ENCODE measurements at regions not wholly inside any gene's neighbourhood (a gene's known extent, or its start where the extent isn't known, plus 50 kb on each side); places are given as distances from the start of the nearest gene placed in this dataset.
"Not testable (repeated sequence)": the region's sequence is repeated elsewhere in the genome, so short reads cannot be mapped to it uniquely, and the experiment has no call there.

- Histone ChIP-seq H3K4me3 (ENCODE audit: low read depth, low read length) (no peak overlapping the region), H3K36me3 (ENCODE audit: control insufficient read depth, insufficient read depth, low read length) (no peaks in the 10 kb centered on the region), H3K27me3 (ENCODE audit: control insufficient read depth, insufficient read depth, low read length) (no peaks in the 10 kb centered on the region), H3K27ac (ENCODE audit: insufficient read depth, low read length, poor library complexity, severe bottlenecking) (no peak overlapping the region), H3K4me1 (ENCODE audit: control insufficient read depth, insufficient read depth, low read length, poor library complexity, severe bottlenecking) (no peaks in the 10 kb centered on the region), H3K9me3 (ENCODE audit: control insufficient read depth in 2 of 2, low read length in 2 of 2) (peaks cover 0 to 1% of the 10 kb centered on the region in 2 experiments)
- Mint-ChIP-seq H3K27ac (no peak overlapping the region), H3K4me1 (no peaks in the 10 kb centered on the region), H3K9me3 (peaks cover 1 to 16% (median 2%) of the 10 kb centered on the region in 7 donors), H3K27me3 (no peaks in the 10 kb centered on the region), H3K4me3 (no peak overlapping the region), H3K36me3 (no peaks in the 10 kb centered on the region)
- DNase-seq (no peak), ATAC-seq (ENCODE audit: low read depth in 2 of 2) (no peak)
These were observed 1046.6 kb upstream of the USP15 start for GRCh38 chr12:61213646-61214045.

GRCh38 chr12:61220337-61220736 lies 1039.9 kb upstream of the USP15 start:
- Histone ChIP-seq H3K36me3 (ENCODE audit: control insufficient read depth, insufficient read depth, low read length) (no peaks in the 10 kb centered on the region), H3K27me3 (ENCODE audit: control insufficient read depth, insufficient read depth, low read length) (no peaks in the 10 kb centered on the region), H3K4me3 (ENCODE audit: low read depth, low read length) (no peak overlapping the region), H3K4me1 (ENCODE audit: control insufficient read depth, insufficient read depth, low read length, poor library complexity, severe bottlenecking) (no peaks in the 10 kb centered on the region), H3K9me3 (ENCODE audit: control insufficient read depth in 2 of 2, low read length in 2 of 2) (peaks cover 0 to 1% of the 10 kb centered on the region in 2 experiments), H3K27ac (ENCODE audit: insufficient read depth, low read length, poor library complexity, severe bottlenecking) (no peak overlapping the region)
- Mint-ChIP-seq H3K4me3 (no peak overlapping the region), H3K4me1 (no peaks in the 10 kb centered on the region), H3K27me3 (no peaks in the 10 kb centered on the region), H3K9me3 (peaks cover 3 to 20% (median 7%) of the 10 kb centered on the region in 7 donors), H3K36me3 (no peaks in the 10 kb centered on the region), H3K27ac (no peak overlapping the region)
- DNase-seq, result no peak
- no peak for ATAC-seq (ENCODE audit: low read depth in 2 of 2)

DNA sequence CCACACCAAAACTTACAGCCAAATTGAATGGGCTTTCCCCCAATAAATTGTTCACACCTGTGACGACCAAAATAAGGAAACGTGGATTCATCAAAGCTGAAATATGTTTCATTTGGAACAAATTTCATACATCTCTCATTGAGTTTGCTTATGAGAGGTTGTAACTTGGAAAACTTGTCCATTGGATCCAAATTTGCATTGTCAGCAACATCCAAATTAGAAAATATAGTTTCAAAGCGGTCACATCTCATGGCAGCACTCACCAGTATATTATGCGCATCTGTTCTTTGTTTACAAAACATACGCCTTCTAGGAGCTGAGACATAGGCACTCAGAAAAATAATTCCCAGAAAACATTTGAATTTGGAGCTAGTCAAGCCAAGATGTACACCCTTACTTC lies 1028.2 kb upstream of the USP15 start:
- no peak for ATAC-seq (ENCODE audit: low read depth in 2 of 2)

GRCh38 chr12:61250303-61250702 lies 1009.9 kb upstream of the USP15 start:
- Histone ChIP-seq H3K27me3 (ENCODE audit: control insufficient read depth, insufficient read depth, low read length) (no peaks in the 10 kb centered on the region), H3K4me1 (ENCODE audit: control insufficient read depth, insufficient read depth, low read length, poor library complexity, severe bottlenecking) (no peaks in the 10 kb centered on the region), H3K27ac (ENCODE audit: insufficient read depth, low read length, poor library complexity, severe bottlenecking) (no peak overlapping the region), H3K9me3 (ENCODE audit: control insufficient read depth in 2 of 2, low read length in 2 of 2) (no peaks in the 10 kb centered on the region), H3K4me3 (ENCODE audit: low read depth, low read length) (no peak overlapping the region), H3K36me3 (ENCODE audit: control insufficient read depth, insufficient read depth, low read length) (no peaks in the 10 kb centered on the region)
- Mint-ChIP-seq H3K27ac (no peak overlapping the region), H3K36me3 (no peaks in the 10 kb centered on the region), H3K9me3 (peaks cover 1 to 12% (median 6%) of the 10 kb centered on the region in 7 donors), H3K4me3 (no peak overlapping the region), H3K4me1 (no peaks in the 10 kb centered on the region), H3K27me3 (no peaks in the 10 kb centered on the region)
- no peak for DNase-seq
- no peak for ATAC-seq (ENCODE audit: low read depth in 2 of 2)

More for the DNA sequence above, 1028.2 kb upstream of the USP15 start:
- H3K4me3 ChIP-seq (ENCODE audit: low read depth, low read length), result no peak overlapping the region
- H3K36me3 ChIP-seq (ENCODE audit: control insufficient read depth, insufficient read depth, low read length), result no peaks in the 10 kb centered on the region
- H3K27me3 ChIP-seq (ENCODE audit: control insufficient read depth, insufficient read depth, low read length), result no peaks in the 10 kb centered on the region
- no peak overlapping the region for H3K27ac ChIP-seq (ENCODE audit: insufficient read depth, low read length, poor library complexity, severe bottlenecking)
- Mint-ChIP-seq H3K36me3 (no peaks in the 10 kb centered on the region), H3K27ac (no peak overlapping the region), H3K9me3 (peaks cover 3 to 13% (median 6%) of the 10 kb centered on the region in 7 donors), H3K4me1 (no peaks in the 10 kb centered on the region), H3K27me3 (no peaks in the 10 kb centered on the region), H3K4me3 (no peak overlapping the region)
- DNase-seq, result no peak
- no peaks in the 10 kb centered on the region for H3K9me3 ChIP-seq (ENCODE audit: control insufficient read depth in 2 of 2, low read length in 2 of 2)
- H3K4me1 ChIP-seq (ENCODE audit: control insufficient read depth, insufficient read depth, low read length, poor library complexity, severe bottlenecking), result no peaks in the 10 kb centered on the region

DNA sequence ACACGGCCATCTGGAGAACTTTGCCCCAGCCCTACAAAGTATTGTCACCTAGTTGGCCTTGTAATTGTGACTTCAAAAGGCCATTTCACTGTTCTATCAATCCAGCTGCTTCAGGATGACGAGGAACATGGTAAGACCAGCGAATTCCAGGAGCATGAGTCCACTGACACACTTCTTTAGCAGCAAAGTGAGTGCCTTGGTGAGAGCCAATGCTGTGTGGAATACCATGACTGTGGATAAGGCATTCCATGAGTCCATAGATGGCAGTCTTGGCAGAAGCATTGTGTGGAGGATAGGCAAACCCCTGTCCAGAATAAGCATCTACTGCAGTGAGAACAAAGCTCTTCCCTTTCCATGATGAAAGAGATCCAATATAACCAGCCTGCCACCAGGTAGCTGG lies 1009.1 kb upstream of the USP15 start:
- no peaks in the 10 kb centered on the region for H3K9me3 ChIP-seq (ENCODE audit: control insufficient read depth in 2 of 2, low read length in 2 of 2)
- Mint-ChIP-seq H3K4me3 (no peak overlapping the region), H3K27me3 (no peaks in the 10 kb centered on the region), H3K9me3 (peaks cover 0 to 12% (median 6%) of the 10 kb centered on the region in 7 donors), H3K4me1 (no peaks in the 10 kb centered on the region), H3K27ac (no peak overlapping the region), H3K36me3 (no peaks in the 10 kb centered on the region)
- no peak overlapping the region for H3K27ac ChIP-seq (ENCODE audit: insufficient read depth, low read length, poor library complexity, severe bottlenecking)
- no peak overlapping the region for H3K4me3 ChIP-seq (ENCODE audit: low read depth, low read length)
- no peaks in the 10 kb centered on the region for H3K36me3 ChIP-seq (ENCODE audit: control insufficient read depth, insufficient read depth, low read length)
- no peaks in the 10 kb centered on the region for H3K27me3 ChIP-seq (ENCODE audit: control insufficient read depth, insufficient read depth, low read length)
- DNase-seq (no peak), ATAC-seq (ENCODE audit: low read depth in 2 of 2) (no peak)
- no peaks in the 10 kb centered on the region for H3K4me1 ChIP-seq (ENCODE audit: control insufficient read depth, insufficient read depth, low read length, poor library complexity, severe bottlenecking)

- Histone ChIP-seq H3K27ac (ENCODE audit: insufficient read depth, low read length, poor library complexity, severe bottlenecking) (no peak overlapping the region), H3K4me1 (ENCODE audit: control insufficient read depth, insufficient read depth, low read length, poor library complexity, severe bottlenecking) (no peaks in the 10 kb centered on the region), H3K9me3 (ENCODE audit: control insufficient read depth in 2 of 2, low read length in 2 of 2) (no peaks in the 10 kb centered on the region), H3K27me3 (ENCODE audit: control insufficient read depth, insufficient read depth, low read length) (no peaks in the 10 kb centered on the region), H3K36me3 (ENCODE audit: control insufficient read depth, insufficient read depth, low read length) (no peaks in the 10 kb centered on the region), H3K4me3 (ENCODE audit: low read depth, low read length) (no peak overlapping the region)
- no peaks in the 10 kb centered on the region for H3K27me3 Mint-ChIP-seq
- no peak for DNase-seq
- H3K27ac Mint-ChIP-seq, result no peak overlapping the region
- H3K9me3 Mint-ChIP-seq, result peaks cover 0 to 11% (median 7%) of the 10 kb centered on the region in 7 donors
- no peaks in the 10 kb centered on the region for H3K4me1 Mint-ChIP-seq
- no peak overlapping the region for H3K4me3 Mint-ChIP-seq
- no peak for ATAC-seq (ENCODE audit: low read depth in 2 of 2)
- no peaks in the 10 kb centered on the region for H3K36me3 Mint-ChIP-seq
These were observed 1006.0 kb upstream of the USP15 start for GRCh38 chr12:61254225-61254624.

DNA sequence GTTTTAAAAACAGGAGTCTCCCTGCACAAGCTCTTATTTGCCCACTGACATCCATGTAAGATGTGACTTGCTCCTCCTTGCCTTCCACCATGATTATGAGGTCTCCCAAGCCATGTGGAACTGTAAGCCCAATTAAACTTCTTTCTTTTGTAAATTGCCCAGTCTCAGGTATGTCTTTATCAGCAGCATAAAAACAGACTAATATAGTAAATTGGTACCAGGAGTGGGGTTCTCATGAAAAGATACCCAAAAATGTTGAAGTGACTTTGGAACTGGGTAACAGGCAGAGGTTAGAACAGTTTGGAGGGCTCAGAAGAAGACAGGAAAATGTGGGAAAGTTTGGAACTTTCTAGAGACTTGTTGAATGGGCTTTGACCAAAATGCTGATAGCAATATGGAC lies 995.9 kb upstream of the USP15 start:
- not testable (repeated sequence) for H3K27ac ChIP-seq (ENCODE audit: insufficient read depth, low read length, poor library complexity, severe bottlenecking); H3K4me3 ChIP-seq (ENCODE audit: low read depth, low read length); H3K36me3 Mint-ChIP-seq; H3K36me3 ChIP-seq (ENCODE audit: control insufficient read depth, insufficient read depth, low read length); H3K4me1 ChIP-seq (ENCODE audit: control insufficient read depth, insufficient read depth, low read length, poor library complexity, severe bottlenecking); H3K27me3 Mint-ChIP-seq; H3K4me1 Mint-ChIP-seq; H3K4me3 Mint-ChIP-seq; H3K27me3 ChIP-seq (ENCODE audit: control insufficient read depth, insufficient read depth, low read length); DNase-seq; ATAC-seq (ENCODE audit: low read depth in 2 of 2); H3K27ac Mint-ChIP-seq
- peaks cover 0 to 30% (median 7%) of the 10 kb centered on the region in 7 donors for H3K9me3 Mint-ChIP-seq
- H3K9me3 ChIP-seq (ENCODE audit: control insufficient read depth in 2 of 2, low read length in 2 of 2), result peaks cover 8 to 11% of the 10 kb centered on the region in 2 experiments

DNA sequence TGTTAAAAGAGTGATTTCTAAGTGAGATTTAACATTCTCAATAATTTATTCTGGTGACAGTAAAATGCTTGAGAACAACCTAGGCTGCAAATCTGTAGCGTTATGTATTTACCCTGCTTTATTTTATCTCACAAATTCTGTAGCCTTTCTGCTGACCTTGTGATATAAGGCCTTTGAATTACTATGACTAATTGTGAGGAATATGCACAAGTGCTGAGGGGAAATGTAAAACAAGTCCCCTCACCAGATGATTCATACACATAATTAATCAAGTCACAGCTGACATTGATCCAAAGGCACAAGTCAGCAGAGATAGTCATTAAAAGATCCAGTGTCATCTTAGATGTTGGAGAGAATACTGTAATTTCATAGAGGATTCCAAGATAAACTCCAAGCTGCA lies 992.7 kb upstream of the USP15 start:
- no peak overlapping the region for H3K4me3 ChIP-seq (ENCODE audit: low read depth, low read length)
- no peak overlapping the region for H3K27ac Mint-ChIP-seq

More for the DNA sequence above, 992.7 kb upstream of the USP15 start:
- Histone ChIP-seq H3K9me3 (ENCODE audit: control insufficient read depth in 2 of 2, low read length in 2 of 2) (peaks cover 8 to 11% of the 10 kb centered on the region in 2 experiments), H3K36me3 (ENCODE audit: control insufficient read depth, insufficient read depth, low read length) (no peaks in the 10 kb centered on the region), H3K4me1 (ENCODE audit: control insufficient read depth, insufficient read depth, low read length, poor library complexity, severe bottlenecking) (no peaks in the 10 kb centered on the region), H3K27ac (ENCODE audit: insufficient read depth, low read length, poor library complexity, severe bottlenecking) (no peak overlapping the region), H3K27me3 (ENCODE audit: control insufficient read depth, insufficient read depth, low read length) (no peaks in the 10 kb centered on the region)
- Mint-ChIP-seq H3K9me3 (peaks cover 0 to 27% (median 7%) of the 10 kb centered on the region in 7 donors), H3K4me1 (no peaks in the 10 kb centered on the region), H3K27me3 (no peaks in the 10 kb centered on the region), H3K36me3 (no peaks in the 10 kb centered on the region), H3K4me3 (no peak overlapping the region)
- DNase-seq (no peak), ATAC-seq (ENCODE audit: low read depth in 2 of 2) (no peak)
